Stimulated activated CD8-positive, alpha-beta memory T cell treated with anti-CD3 and anti-CD28 coated beads, Interleukin-4, amount 100 ng/mL, for 4 hours (primary cell): ENCODE measurements at regions not wholly inside any gene's neighbourhood (a gene's known extent, or its start where the extent isn't known, plus 50 kb on each side); places are given as distances from the start of the nearest gene placed in this dataset.

Source experiments
- DNase-seq, 2 donors: peaks; one replicate each; pipeline ENCODE4 v3.0.0-alpha.2; 2020; ENCODE audit warnings: low read depth in 2 of 2, low spot score in 1 of 2

DNA sequence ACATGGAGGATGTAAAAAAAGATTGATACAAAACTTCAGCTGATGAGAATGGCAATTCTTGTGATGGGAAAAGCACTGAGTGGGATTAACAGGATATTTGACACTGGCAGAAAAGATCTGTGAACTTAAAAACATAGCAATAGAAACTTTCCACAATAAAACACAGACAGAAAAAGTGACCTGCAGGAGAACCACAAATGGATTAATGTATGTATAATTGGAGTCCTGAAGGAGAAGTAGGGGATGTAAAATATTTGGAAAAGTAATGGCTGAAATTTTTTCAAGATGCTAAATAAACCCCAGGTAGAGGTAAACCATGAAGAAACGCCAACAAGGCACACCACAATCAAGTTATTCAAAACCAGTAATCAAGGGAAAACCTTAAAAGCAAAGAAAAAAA lies 130.8 kb upstream of the C14orf180 start:
- no peak for DNase-seq

DNA sequence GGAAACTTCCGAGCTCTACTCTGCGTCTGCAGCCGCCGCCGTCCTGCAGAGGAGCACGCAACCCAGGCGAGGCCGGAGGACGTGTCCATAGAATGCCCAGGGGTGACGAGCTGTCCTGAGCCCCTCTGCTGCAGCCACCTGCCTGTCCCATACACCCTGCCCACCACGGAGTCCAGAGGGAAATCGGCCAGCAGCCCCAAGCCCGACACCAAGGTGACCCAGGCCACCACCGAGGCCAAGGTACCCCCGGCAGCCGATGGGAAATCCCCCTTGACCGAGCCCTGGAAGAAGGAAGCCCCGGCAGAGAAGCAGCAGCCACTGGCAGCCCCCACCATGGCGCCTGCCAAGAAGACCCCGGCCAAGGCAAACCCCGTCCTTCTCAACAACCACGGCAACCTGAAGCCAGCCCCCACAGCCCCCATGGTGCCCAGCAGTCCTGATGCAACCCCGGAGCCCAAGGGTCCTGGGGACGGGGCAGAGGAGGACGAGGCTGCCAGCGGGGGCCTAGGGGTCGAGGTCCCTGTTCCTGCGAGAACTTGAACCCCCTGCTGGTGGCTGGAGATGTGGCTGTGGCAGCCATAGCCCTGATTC lies 128.7 kb upstream of the C14orf180 start:
- DNase-seq: no peak

GRCh38 chr14:104451474-104451873 lies 128.1 kb upstream of the C14orf180 start:
- no peak for DNase-seq

GRCh38 chr14:104458845-104459244 lies 120.7 kb upstream of the C14orf180 start:
- DNase-seq: no peak

DNA sequence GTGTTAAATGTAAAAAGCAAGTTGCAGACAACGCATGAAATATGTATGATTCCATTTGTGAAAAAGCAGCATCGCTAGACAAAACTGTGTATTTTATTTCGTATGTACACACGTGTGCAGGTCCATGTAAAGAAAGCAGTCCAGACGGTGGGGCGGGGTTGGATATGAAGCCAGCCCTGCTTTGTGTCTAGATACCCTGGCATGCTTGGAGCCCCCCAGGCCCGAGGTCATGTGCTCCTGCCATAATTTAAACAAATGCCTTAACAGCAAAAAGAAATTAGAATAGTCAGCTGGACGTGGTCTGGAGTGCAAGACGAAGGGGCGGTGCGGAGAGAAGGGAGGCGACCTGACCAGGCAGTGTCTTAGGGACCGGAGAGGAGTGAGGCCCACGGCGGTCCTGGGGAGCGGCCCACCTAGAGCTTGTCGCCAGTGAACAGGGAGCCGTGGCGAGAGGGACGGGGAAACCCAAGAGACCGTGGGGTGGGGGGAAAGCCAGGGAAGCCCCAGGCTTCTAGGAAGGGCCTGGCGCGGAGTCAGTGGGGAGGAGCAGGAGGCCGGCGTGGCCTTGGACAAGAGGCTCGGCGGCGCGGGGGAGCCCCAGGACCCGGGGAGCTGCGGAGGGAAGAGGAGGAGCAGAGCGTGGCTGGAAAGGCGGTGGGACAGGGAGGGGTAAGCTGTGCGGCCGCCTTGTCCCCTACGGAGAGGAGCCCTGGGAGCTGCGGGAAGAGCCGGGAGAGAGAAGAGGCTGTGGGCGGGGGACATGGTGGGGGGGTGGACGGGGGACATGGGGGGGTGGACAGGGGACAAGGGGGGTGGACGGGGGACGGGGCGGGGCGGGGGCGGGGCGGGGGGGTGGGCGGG lies 118.5 kb upstream of the C14orf180 start:
- DNase-seq: no peak

GRCh38 chr14:104461676-104462449 lies 117.7 kb upstream of the C14orf180 start:
- no peak for DNase-seq

GRCh38 chr14:104462651-104463630 lies 116.6 kb upstream of the C14orf180 start:
- no peak for DNase-seq

GRCh38 chr14:104464907-104465306 lies 114.7 kb upstream of the C14orf180 start:
- no peak for DNase-seq

GRCh38 chr14:104465482-104466390 lies 113.8 kb upstream of the C14orf180 start:
- DNase-seq: no peak

DNA sequence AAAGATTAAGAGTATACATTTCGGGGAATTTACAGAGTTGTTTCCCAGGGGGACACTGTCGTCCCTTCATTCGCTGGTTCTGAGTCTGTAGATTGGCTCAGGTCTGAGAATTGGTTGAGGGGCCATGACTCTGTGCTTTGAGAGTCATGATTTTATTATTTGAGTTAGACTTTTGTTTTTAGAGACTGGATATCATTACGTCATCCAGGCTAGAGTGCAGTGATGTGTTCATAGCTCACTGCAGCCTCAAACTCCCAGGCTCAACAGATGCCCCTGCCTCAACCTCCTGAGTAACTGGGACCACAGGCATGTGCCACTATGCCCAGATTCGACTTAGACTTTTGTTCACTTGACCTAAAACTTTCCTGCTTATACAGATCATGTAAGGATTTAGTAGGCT lies 112.3 kb upstream of the C14orf180 start:
- DNase-seq: no peak

GRCh38 chr14:104467641-104468040 lies 111.9 kb upstream of the C14orf180 start:
- no peak for DNase-seq

GRCh38 chr14:104469591-104469990 lies 110.0 kb upstream of the C14orf180 start:
- no peak for DNase-seq

GRCh38 chr14:104470588-104470987 lies 109.0 kb upstream of the C14orf180 start:
- DNase-seq: no peak

DNA sequence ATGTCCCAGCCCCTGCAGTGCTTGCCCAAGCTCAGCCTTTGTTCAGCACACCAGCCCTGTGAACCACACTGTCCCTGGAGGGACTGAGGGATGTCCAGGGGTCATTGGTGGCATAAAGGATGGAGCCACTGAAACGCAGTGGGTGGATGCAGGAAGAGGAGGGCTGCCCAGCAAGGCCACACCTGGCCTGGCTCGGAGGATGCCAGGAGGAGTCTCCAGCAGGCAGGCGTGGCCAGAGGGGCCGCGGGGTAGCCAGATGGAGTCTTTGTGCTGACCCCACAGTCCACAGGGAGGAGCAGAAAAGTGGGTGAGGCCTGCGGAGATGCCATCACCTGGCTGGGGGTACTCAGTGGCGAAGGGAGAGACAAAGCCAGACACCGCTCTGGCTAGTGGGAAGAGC lies 108.5 kb upstream of the C14orf180 start:
- no peak for DNase-seq

GRCh38 chr14:104472073-104472472 lies 107.5 kb upstream of the C14orf180 start:
- no peak for DNase-seq

DNA sequence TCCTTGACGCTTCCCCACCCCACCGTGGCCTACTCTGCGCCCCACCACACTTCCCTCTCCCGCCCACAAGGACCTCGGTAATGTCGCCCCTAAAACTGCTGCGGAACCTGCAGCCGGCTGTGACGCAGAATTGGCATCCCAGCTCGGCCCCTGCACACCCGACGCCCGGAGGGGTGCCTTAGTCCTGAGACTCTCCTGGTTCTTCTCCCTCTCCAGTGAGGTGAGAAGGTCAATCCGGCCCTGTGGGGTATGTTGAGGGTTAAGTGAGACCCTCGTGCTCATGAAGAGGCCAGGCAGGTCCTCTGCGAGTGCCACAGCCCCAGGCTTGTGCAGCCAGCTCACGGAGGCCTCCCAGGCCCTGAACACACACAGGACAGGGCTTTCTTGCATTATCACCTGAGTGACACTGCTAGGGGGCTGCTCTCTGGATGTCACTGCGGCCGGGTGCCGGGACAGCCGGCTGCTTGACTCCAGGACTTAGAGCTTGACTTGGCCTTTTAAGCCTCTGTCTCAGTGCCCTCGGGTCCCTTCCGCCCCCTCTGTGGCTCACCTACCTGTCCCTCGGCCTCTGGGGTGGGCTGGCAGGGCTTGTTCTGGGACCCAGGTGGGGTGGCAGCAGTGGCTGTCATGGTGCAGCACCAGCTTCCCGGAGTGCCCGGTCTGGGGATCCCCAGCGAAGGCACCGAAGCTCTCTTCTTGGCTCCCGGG lies 106.9 kb upstream of the C14orf180 start:
- no peak for DNase-seq

DNA sequence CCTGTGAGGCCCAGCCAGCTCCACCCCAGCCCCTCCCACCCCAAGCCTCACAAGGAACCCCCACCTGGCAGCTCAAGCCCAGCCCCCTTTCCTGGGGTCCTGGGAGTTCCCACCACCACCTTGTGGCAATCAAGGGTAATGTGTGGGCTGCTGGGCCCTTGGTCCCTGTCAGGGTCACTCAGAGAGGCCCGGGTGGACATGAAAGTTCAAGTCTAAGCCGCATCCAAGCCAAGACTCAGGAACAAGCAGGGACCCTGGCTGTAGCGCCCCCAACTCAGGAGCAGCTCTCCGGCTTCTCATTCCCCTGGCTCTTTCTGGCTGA lies 106.4 kb upstream of the C14orf180 start:
- DNase-seq: no peak

- DNase-seq: no peak
These were observed 105.7 kb upstream of the C14orf180 start for GRCh38 chr14:104473649-104474494.
